ENCODE measurements at regions not wholly inside any gene's neighbourhood (a gene's known extent, or its start where the extent isn't known, plus 50 kb on each side); places are given as distances from the start of the nearest gene placed in this dataset.

DNA sequence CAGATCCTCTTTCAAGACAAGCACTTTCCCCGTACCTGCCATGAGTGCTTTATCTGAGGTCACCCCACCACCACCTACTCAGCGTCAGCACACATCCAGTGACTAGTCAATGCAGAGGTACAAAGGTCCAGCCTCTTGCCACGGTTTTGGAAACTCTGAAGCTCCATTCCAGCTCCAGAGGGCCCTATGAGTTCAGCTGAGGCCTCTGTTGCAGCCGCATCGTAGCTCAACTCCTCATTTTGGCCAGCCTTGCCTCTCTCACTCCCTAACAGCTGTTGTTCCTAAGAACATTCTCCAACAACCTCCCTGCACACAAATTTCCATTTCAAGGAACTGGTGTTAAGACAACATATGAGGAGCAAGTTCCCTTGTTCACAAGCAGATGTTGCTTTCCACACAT, 405.1 kb upstream of the PROK2 start:
- Histone ChIP-seq H4K20me1 (ENCODE audit: insufficient read depth, low read length) (no peaks in the 10 kb centered on the region), H3K4me1 (ENCODE audit: insufficient read depth, low read length) (peaks cover 18% of the 10 kb centered on the region), H3K27me3 (ENCODE audit: insufficient read depth, low read length) (no peaks in the 10 kb centered on the region), H3K9me3 (ENCODE audit: insufficient read depth, low read depth, low read length) (no peaks in the 10 kb centered on the region), H3K36me3 (ENCODE audit: insufficient read depth, low read length) (no peaks in the 10 kb centered on the region), H3K9ac (ENCODE audit: low read length) (no peak overlapping the region), H3K27ac (ENCODE audit: low read depth, low read length) (no peak overlapping the region), H3K4me3 (ENCODE audit: insufficient read depth, low read depth, low read length) (no peak overlapping the region), H3K4me2 (ENCODE audit: low read length) (no peak overlapping the region), H2AFZ (ENCODE audit: low read depth, low read length) (no peak overlapping the region), H3K79me2 (ENCODE audit: insufficient read depth, low read length) (no peaks in the 10 kb centered on the region)
- Mint-ChIP-seq H3K27ac (ENCODE audit: unreplicated experiment) (no peak overlapping the region), H3K27me3 (ENCODE audit: low read depth, unreplicated experiment) (peaks cover 9% of the 10 kb centered on the region), H3K36me3 (ENCODE audit: low read depth, unreplicated experiment) (peaks cover 3% of the 10 kb centered on the region), H3K4me1 (ENCODE audit: low read depth, unreplicated experiment) (peaks cover 14% of the 10 kb centered on the region), H3K4me3 (ENCODE audit: unreplicated experiment) (no peak overlapping the region), H3K9me3 (ENCODE audit: unreplicated experiment) (peaks cover 2% of the 10 kb centered on the region)
- TF ChIP-seq, protein P1, sequence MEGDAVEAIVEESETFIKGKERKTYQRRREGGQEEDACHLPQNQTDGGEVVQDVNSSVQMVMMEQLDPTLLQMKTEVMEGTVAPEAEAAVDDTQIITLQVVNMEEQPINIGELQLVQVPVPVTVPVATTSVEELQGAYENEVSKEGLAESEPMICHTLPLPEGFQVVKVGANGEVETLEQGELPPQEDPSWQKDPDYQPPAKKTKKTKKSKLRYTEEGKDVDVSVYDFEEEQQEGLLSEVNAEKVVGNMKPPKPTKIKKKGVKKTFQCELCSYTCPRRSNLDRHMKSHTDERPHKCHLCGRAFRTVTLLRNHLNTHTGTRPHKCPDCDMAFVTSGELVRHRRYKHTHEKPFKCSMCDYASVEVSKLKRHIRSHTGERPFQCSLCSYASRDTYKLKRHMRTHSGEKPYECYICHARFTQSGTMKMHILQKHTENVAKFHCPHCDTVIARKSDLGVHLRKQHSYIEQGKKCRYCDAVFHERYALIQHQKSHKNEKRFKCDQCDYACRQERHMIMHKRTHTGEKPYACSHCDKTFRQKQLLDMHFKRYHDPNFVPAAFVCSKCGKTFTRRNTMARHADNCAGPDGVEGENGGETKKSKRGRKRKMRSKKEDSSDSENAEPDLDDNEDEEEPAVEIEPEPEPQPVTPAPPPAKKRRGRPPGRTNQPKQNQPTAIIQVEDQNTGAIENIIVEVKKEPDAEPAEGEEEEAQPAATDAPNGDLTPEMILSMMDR (IDR thresholded peaks at IDR 0.05; ENCODE audit: insufficient read depth, low read depth, low read length): no peak
- TF ChIP-seq EZH2 (IDR thresholded peaks at IDR 0.05; ENCODE audit: insufficient read depth, low read length): no peak
- no peak for FAIRE-seq
- no peak for DNase-seq (ENCODE audit: low read depth)

DNA sequence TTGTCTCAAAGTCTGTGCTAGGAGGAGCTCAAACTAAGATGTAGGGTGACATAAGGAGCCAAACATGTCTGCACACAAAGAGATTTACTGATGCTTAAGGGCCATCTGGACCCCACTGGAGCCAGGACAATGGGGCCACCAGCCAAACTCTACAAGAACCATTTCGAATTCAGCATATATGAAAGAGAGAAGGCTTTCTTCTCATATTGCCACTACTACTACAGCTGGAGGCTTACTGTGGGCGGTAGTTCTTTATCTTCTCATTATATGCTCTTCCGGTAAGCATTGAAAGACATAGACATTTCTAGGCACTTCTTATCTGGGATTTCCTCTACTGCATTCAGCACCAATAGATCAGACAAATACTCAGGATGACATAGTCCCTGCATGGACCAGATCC, 404.4 kb upstream of the PROK2 start:
- no peak for DNase-seq (ENCODE audit: low read depth)
- Histone ChIP-seq H3K36me3 (ENCODE audit: insufficient read depth, low read length) (no peaks in the 10 kb centered on the region), H3K79me2 (ENCODE audit: insufficient read depth, low read length) (no peaks in the 10 kb centered on the region), H3K27me3 (ENCODE audit: insufficient read depth, low read length) (no peaks in the 10 kb centered on the region), H2AFZ (ENCODE audit: low read depth, low read length) (no peak overlapping the region), H3K4me3 (ENCODE audit: insufficient read depth, low read depth, low read length) (no peak overlapping the region), H3K4me1 (ENCODE audit: insufficient read depth, low read length) (peaks cover 18% of the 10 kb centered on the region), H3K9ac (ENCODE audit: low read length) (no peak overlapping the region), H3K4me2 (ENCODE audit: low read length) (no peak overlapping the region), H3K9me3 (ENCODE audit: insufficient read depth, low read depth, low read length) (no peaks in the 10 kb centered on the region), H3K27ac (ENCODE audit: low read depth, low read length) (no peak overlapping the region), H4K20me1 (ENCODE audit: insufficient read depth, low read length) (no peaks in the 10 kb centered on the region)
- Mint-ChIP-seq H3K27ac (ENCODE audit: unreplicated experiment) (no peak overlapping the region), H3K4me3 (ENCODE audit: unreplicated experiment) (no peak overlapping the region), H3K9me3 (ENCODE audit: unreplicated experiment) (peaks cover 5% of the 10 kb centered on the region), H3K4me1 (ENCODE audit: low read depth, unreplicated experiment) (peaks cover 14% of the 10 kb centered on the region), H3K36me3 (ENCODE audit: low read depth, unreplicated experiment) (peaks cover 3% of the 10 kb centered on the region), H3K27me3 (ENCODE audit: low read depth, unreplicated experiment) (peaks cover 13% of the 10 kb centered on the region)
- no peak for TF ChIP-seq EZH2 (IDR thresholded peaks at IDR 0.05; ENCODE audit: insufficient read depth, low read length)
- TF ChIP-seq, protein P1 (IDR thresholded peaks at IDR 0.05; ENCODE audit: insufficient read depth, low read depth, low read length): no peak
- no peak for FAIRE-seq

GRCh38 chr3:72188536-72188935, 403.6 kb upstream of the PROK2 start:
- H3K9ac ChIP-seq (ENCODE audit: low read length): no peak overlapping the region

More at GRCh38 chr3:72188536-72188935, 403.6 kb upstream of the PROK2 start:
- FAIRE-seq (no peak), DNase-seq (ENCODE audit: low read depth) (no peak)
- Histone ChIP-seq H2AFZ (ENCODE audit: low read depth, low read length) (no peak overlapping the region), H3K27ac (ENCODE audit: low read depth, low read length) (no peak overlapping the region), H3K36me3 (ENCODE audit: insufficient read depth, low read length) (no peaks in the 10 kb centered on the region), H3K4me3 (ENCODE audit: insufficient read depth, low read depth, low read length) (no peak overlapping the region), H3K4me1 (ENCODE audit: insufficient read depth, low read length) (peaks cover 18% of the 10 kb centered on the region), H3K9me3 (ENCODE audit: insufficient read depth, low read depth, low read length) (no peaks in the 10 kb centered on the region), H3K4me2 (ENCODE audit: low read length) (no peak overlapping the region), H3K79me2 (ENCODE audit: insufficient read depth, low read length) (no peaks in the 10 kb centered on the region), H3K27me3 (ENCODE audit: insufficient read depth, low read length) (no peaks in the 10 kb centered on the region), H4K20me1 (ENCODE audit: insufficient read depth, low read length) (no peaks in the 10 kb centered on the region)
- peaks cover 12% of the 10 kb centered on the region for H3K4me1 Mint-ChIP-seq (ENCODE audit: low read depth, unreplicated experiment)
- no peak overlapping the region for H3K27ac Mint-ChIP-seq (ENCODE audit: unreplicated experiment)
- TF ChIP-seq, protein P1 (IDR thresholded peaks at IDR 0.05; ENCODE audit: insufficient read depth, low read depth, low read length): no peak
- TF ChIP-seq EZH2 (IDR thresholded peaks at IDR 0.05; ENCODE audit: insufficient read depth, low read length): no peak
- H3K4me3 Mint-ChIP-seq (ENCODE audit: unreplicated experiment): no peak overlapping the region
- H3K27me3 Mint-ChIP-seq (ENCODE audit: low read depth, unreplicated experiment): peaks cover 12% of the 10 kb centered on the region
- no peaks in the 10 kb centered on the region for H3K36me3 Mint-ChIP-seq (ENCODE audit: low read depth, unreplicated experiment)
- H3K9me3 Mint-ChIP-seq (ENCODE audit: unreplicated experiment): peaks cover 5% of the 10 kb centered on the region

Data from astrocyte (in vitro differentiated cells and primary cell).